Astrocyte (in vitro differentiated cells and primary cell): ENCODE measurements at regions not wholly inside any gene's neighbourhood (a gene's known extent, or its start where the extent isn't known, plus 50 kb on each side); places are given as distances from the start of the nearest gene placed in this dataset.

ENCODE experiments used
- DNase-seq: peaks from one replicate; pipeline ENCODE4 v3.0.0-alpha.2; 2010; ENCODE audit warnings: low read depth
- FAIRE-seq: peaks from 2 replicates; lab custom pipeline; 2011; peaks lifted over from hg19 to GRCh38; lab: Jason Lieb, UNC
- H2AFZ ChIP-seq: 2 replicates; pipeline ENCODE4 v1.6.0; 2012; ENCODE audit warnings: low read depth, low read length, inconsistent platforms
- H3K27ac ChIP-seq: 2 replicates; pipeline ENCODE4 v1.5.1; 2011; ENCODE audit warnings: low read depth, low read length, inconsistent platforms
- H3K27me3 ChIP-seq: 2 replicates; pipeline ENCODE4 v1.6.0; 2011; ENCODE audit warnings: low read length, inconsistent platforms; ENCODE audit not compliant: insufficient read depth
- H3K36me3 ChIP-seq: 2 replicates; pipeline ENCODE4 v1.5.1; 2011; ENCODE audit warnings: low read length, inconsistent platforms; ENCODE audit not compliant: insufficient read depth
- H3K4me1 ChIP-seq: 2 replicates; pipeline ENCODE4 v1.5.1; 2011; ENCODE audit warnings: low read length, inconsistent platforms; ENCODE audit not compliant: insufficient read depth
- H3K4me2 ChIP-seq: 2 replicates; pipeline ENCODE4 v1.6.0; 2012; ENCODE audit warnings: low read length, inconsistent platforms
- H3K4me3 ChIP-seq: 2 replicates; pipeline ENCODE4 v1.5.1; 2011; ENCODE audit warnings: low read depth, mild to moderate bottlenecking, low read length, inconsistent platforms; ENCODE audit not compliant: insufficient read depth
- H3K79me2 ChIP-seq: 2 replicates; pipeline ENCODE4 v1.6.0; 2012; ENCODE audit warnings: mild to moderate bottlenecking, low read length, inconsistent platforms; ENCODE audit not compliant: insufficient read depth
- H3K9ac ChIP-seq: 2 replicates; pipeline ENCODE4 v1.6.0; 2012; ENCODE audit warnings: mild to moderate bottlenecking, low read length, inconsistent platforms
- H3K9me3 ChIP-seq: 2 replicates; pipeline ENCODE4 v1.5.1; 2012; ENCODE audit warnings: low read depth, mild to moderate bottlenecking, low read length, inconsistent platforms; ENCODE audit not compliant: insufficient read depth
- H4K20me1 ChIP-seq: 2 replicates; pipeline ENCODE4 v1.6.0; 2012; ENCODE audit warnings: low read length, inconsistent platforms; ENCODE audit not compliant: insufficient read depth
- H3K27ac Mint-ChIP-seq: one replicate; pipeline ENCODE4 v1.8.0; 2021; ENCODE audit warnings: mild to moderate bottlenecking, mixed read lengths; ENCODE audit not compliant: unreplicated experiment
- H3K27me3 Mint-ChIP-seq: one replicate; pipeline ENCODE4 v1.8.0; 2021; ENCODE audit warnings: low read depth, mixed read lengths; ENCODE audit not compliant: unreplicated experiment
- H3K36me3 Mint-ChIP-seq: one replicate; pipeline ENCODE4 v1.8.0; 2021; ENCODE audit warnings: low read depth, mixed read lengths; ENCODE audit not compliant: unreplicated experiment
- H3K4me1 Mint-ChIP-seq: one replicate; pipeline ENCODE4 v1.8.0; 2021; ENCODE audit warnings: low read depth, mixed read lengths; ENCODE audit not compliant: unreplicated experiment
- H3K4me3 Mint-ChIP-seq: one replicate; pipeline ENCODE4 v1.8.0; 2021; ENCODE audit warnings: mild to moderate bottlenecking, moderate library complexity, mixed read lengths; ENCODE audit not compliant: unreplicated experiment
- H3K9me3 Mint-ChIP-seq: one replicate; pipeline ENCODE4 v1.8.0; 2021; ENCODE audit warnings: mild to moderate bottlenecking, mixed read lengths; ENCODE audit not compliant: unreplicated experiment
- CTCF ChIP-seq: IDR thresholded peaks from 2 replicates; pipeline ENCODE4 v1.5.1; 2011; ENCODE audit warnings: low read depth, mild to moderate bottlenecking, inconsistent platforms, low read length, moderate library complexity; ENCODE audit not compliant: insufficient read depth
- EZH2 ChIP-seq: IDR thresholded peaks from 2 replicates; pipeline ENCODE4 v1.6.1; 2012; ENCODE audit warnings: mild to moderate bottlenecking, low read length, inconsistent platforms; ENCODE audit not compliant: insufficient read depth

DNA sequence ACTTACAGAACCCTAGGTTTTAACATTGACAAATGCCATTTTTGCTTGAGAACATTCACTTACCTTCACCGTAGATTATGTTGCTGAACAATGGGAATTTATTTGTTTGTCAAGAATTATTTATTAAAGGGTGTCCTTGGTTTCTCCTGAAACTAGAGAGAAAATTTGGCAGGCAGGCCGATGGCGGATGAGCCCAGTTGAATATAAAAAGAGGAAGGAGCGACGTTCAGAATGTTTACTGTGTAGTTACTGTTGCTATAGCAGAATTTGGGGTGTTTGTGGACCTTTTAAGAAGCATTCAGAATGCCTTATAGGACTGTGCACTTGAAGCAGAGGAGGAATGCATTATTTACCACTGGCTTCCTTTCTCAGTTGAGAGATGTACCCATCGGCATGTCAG lies 268.2 kb downstream of the CDH10 start:
- H3K4me1 Mint-ChIP-seq, result peaks cover 1% of the 10 kb centered on the region
- H3K27ac Mint-ChIP-seq, result no peak overlapping the region
- TF ChIP-seq EZH2 (no peak), CTCF (no peak)

DNA sequence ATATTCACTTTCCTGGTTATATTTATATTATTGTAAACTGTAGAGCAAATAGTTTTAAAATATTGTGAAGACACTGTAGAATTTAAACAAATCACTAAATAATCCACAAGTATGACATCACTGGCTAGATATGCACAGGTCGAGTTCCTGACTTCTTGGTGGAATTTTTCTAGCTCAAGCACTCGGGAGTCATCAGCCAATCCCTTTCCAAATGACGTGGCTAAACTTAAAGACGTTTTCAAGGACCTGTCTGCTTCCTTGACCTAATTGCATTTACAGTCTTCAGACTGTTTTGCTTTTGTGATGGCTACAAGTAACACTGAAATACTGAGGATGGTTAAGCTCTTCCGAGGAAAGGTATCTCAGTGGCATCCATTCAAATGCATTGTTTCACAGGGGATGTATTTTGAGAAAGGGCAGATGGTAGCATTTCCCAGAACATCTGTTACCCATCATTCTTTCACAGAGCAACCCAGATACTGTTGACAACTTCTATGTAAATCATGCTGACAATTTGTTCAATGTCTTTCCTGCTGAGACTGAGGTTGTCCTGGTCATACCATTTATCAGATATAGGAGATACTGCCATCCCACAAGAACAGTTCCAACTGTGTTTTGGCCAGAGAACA lies 262.8 kb downstream of the CDH10 start:
- peaks cover 7% of the 10 kb centered on the region for H3K4me1 Mint-ChIP-seq
- DNase-seq (peak; percentile 35), FAIRE-seq (no peak)
- Histone ChIP-seq H3K4me3 (no peak overlapping the region), H3K9me3 (no peaks in the 10 kb centered on the region), H3K79me2 (no peaks in the 10 kb centered on the region), H3K27me3 (no peaks in the 10 kb centered on the region), H3K4me2 (peak overlapping the region; percentile 47), H2AFZ (peak overlapping the region; percentile 47), H4K20me1 (no peaks in the 10 kb centered on the region), H3K27ac (no peak overlapping the region), H3K36me3 (no peaks in the 10 kb centered on the region), H3K9ac (no peak overlapping the region), H3K4me1 (peaks cover 2% of the 10 kb centered on the region)
- TF ChIP-seq CTCF, result no peak
- TF ChIP-seq EZH2, result no peak
- H3K4me3 Mint-ChIP-seq, result no peak overlapping the region
- H3K27ac Mint-ChIP-seq, result peak overlapping the region; percentile 91
- H3K27me3 Mint-ChIP-seq, result no peaks in the 10 kb centered on the region
- no peaks in the 10 kb centered on the region for H3K9me3 Mint-ChIP-seq
- H3K36me3 Mint-ChIP-seq, result no peaks in the 10 kb centered on the region

More for the DNA sequence above, 268.2 kb downstream of the CDH10 start:
- H3K4me3 ChIP-seq, result no peak overlapping the region
- Mint-ChIP-seq H3K36me3 (no peaks in the 10 kb centered on the region), H3K27me3 (no peaks in the 10 kb centered on the region), H3K4me3 (no peak overlapping the region), H3K9me3 (no peaks in the 10 kb centered on the region)
- FAIRE-seq, result no peak
- H3K9ac ChIP-seq, result no peak overlapping the region
- H3K27me3 ChIP-seq, result no peaks in the 10 kb centered on the region
- no peaks in the 10 kb centered on the region for H3K79me2 ChIP-seq
- H4K20me1 ChIP-seq, result no peaks in the 10 kb centered on the region
- H2AFZ ChIP-seq, result no peak overlapping the region
- H3K4me2 ChIP-seq, result no peak overlapping the region
- no peaks in the 10 kb centered on the region for H3K36me3 ChIP-seq
- DNase-seq, result no peak
- H3K9me3 ChIP-seq, result no peaks in the 10 kb centered on the region
- no peak overlapping the region for H3K27ac ChIP-seq
- no peaks in the 10 kb centered on the region for H3K4me1 ChIP-seq

- H3K4me2 ChIP-seq, result no peak overlapping the region
- no peaks in the 10 kb centered on the region for H3K79me2 ChIP-seq
- H3K4me3 ChIP-seq, result no peak overlapping the region
- no peaks in the 10 kb centered on the region for H3K9me3 ChIP-seq
- no peak for TF ChIP-seq EZH2
- no peak for TF ChIP-seq CTCF
- H2AFZ ChIP-seq, result no peak overlapping the region
- Mint-ChIP-seq H3K4me3 (no peak overlapping the region), H3K4me1 (peaks cover 7% of the 10 kb centered on the region), H3K27me3 (no peaks in the 10 kb centered on the region), H3K9me3 (no peaks in the 10 kb centered on the region), H3K27ac (no peak overlapping the region), H3K36me3 (no peaks in the 10 kb centered on the region)
- H3K4me1 ChIP-seq, result peaks cover 4% of the 10 kb centered on the region
- no peak for FAIRE-seq
- no peaks in the 10 kb centered on the region for H3K27me3 ChIP-seq
- no peak overlapping the region for H3K9ac ChIP-seq
- no peaks in the 10 kb centered on the region for H3K36me3 ChIP-seq
- no peak overlapping the region for H3K27ac ChIP-seq
- no peak for DNase-seq
- no peaks in the 10 kb centered on the region for H4K20me1 ChIP-seq
Measured at GRCh38 chr5:24385070-24385469, 259.7 kb downstream of the CDH10 start.
